H9 (cell line): ENCODE measurements at regions not wholly inside any gene's neighbourhood (a gene's known extent, or its start where the extent isn't known, plus 50 kb on each side); places are given as distances from the start of the nearest gene placed in this dataset.
"Not testable (repeated sequence)": the region's sequence is repeated elsewhere in the genome, so short reads cannot be mapped to it uniquely, and the experiment has no call there.

Source experiments
- DNase-seq: peaks from one replicate; pipeline ENCODE4 v3.0.0-alpha.2; 2017
- H2AFZ ChIP-seq: one replicate; pipeline ENCODE4 v1.6.1; 2013; ENCODE audit warnings: mild to moderate bottlenecking, low read length, control low read depth, moderate library complexity
- H2AK5ac ChIP-seq: 2 replicates; pipeline ENCODE4 v1.6.1; 2013; ENCODE audit warnings: low read length, control low read depth, mixed read lengths; ENCODE audit not compliant: insufficient read length
- H2BK120ac ChIP-seq: one replicate; pipeline ENCODE4 v1.6.1; 2013; ENCODE audit warnings: low read depth, mild to moderate bottlenecking, low read length, control low read depth, inconsistent platforms; ENCODE audit not compliant: poor library complexity, severe bottlenecking
- H2BK12ac ChIP-seq: 2 replicates; pipeline ENCODE4 v1.6.1; 2013; ENCODE audit warnings: low read length, control low read depth, mixed read lengths, low read depth; ENCODE audit not compliant: insufficient read length
- H2BK15ac ChIP-seq: 2 replicates; pipeline ENCODE4 v1.6.1; 2013; ENCODE audit warnings: low read depth, low read length, control low read depth
- H2BK20ac ChIP-seq: one replicate; pipeline ENCODE4 v1.6.1; 2013; ENCODE audit warnings: low read depth, mild to moderate bottlenecking, low read length, control low read depth, inconsistent platforms; ENCODE audit not compliant: poor library complexity, severe bottlenecking
- H2BK5ac ChIP-seq: 2 replicates; pipeline ENCODE4 v1.6.1; 2013; ENCODE audit warnings: low read length, control low read depth, mixed read lengths; ENCODE audit not compliant: insufficient read length
- H3K14ac ChIP-seq: 2 replicates; pipeline ENCODE4 v1.6.1; 2013; ENCODE audit warnings: low read length, control low read depth; ENCODE audit not compliant: insufficient read depth
- H3K18ac ChIP-seq: 2 replicates; pipeline ENCODE4 v1.6.1; 2013; ENCODE audit warnings: low read depth, mild to moderate bottlenecking, mixed read lengths, low read length, control low read depth; ENCODE audit not compliant: insufficient read length
- H3K23ac ChIP-seq: 2 replicates; pipeline ENCODE4 v1.6.1; 2013; ENCODE audit warnings: low read length, control low read depth, mixed read lengths, low read depth; ENCODE audit not compliant: insufficient read length
- H3K23me2 ChIP-seq: 2 replicates; pipeline ENCODE4 v1.6.1; 2013; ENCODE audit warnings: low read depth, mild to moderate bottlenecking, mixed read lengths, low read length, control low read depth; ENCODE audit not compliant: insufficient read length, poor library complexity, severe bottlenecking
- H3K27ac ChIP-seq: 2 replicates; pipeline ENCODE4 v1.5.1; 2013; ENCODE audit warnings: low read length, control low read depth, mixed read lengths, low read depth; ENCODE audit not compliant: insufficient read length
- H3K27me3 ChIP-seq: 2 replicates; pipeline ENCODE4 v1.6.1; 2013; ENCODE audit warnings: low read length, control low read depth, inconsistent platforms; ENCODE audit not compliant: insufficient read depth
- H3K4ac ChIP-seq: 2 replicates; pipeline ENCODE4 v1.6.1; 2013; ENCODE audit warnings: low read depth, mild to moderate bottlenecking, control low read depth, inconsistent platforms, low read length, moderate library complexity
- H3K4me1 ChIP-seq: 2 replicates; pipeline ENCODE4 v1.6.1; 2013; ENCODE audit warnings: low read length, control low read depth, inconsistent platforms; ENCODE audit not compliant: insufficient read depth
- H3K4me2 ChIP-seq: 2 replicates; pipeline ENCODE4 v1.6.1; 2013; ENCODE audit warnings: low read length, control low read depth, mixed read lengths; ENCODE audit not compliant: insufficient read length, insufficient read depth
- H3K56ac ChIP-seq: 2 replicates; pipeline ENCODE4 v1.6.1; 2013; ENCODE audit warnings: low read depth, mild to moderate bottlenecking, mixed read lengths, low read length, control low read depth; ENCODE audit not compliant: insufficient read length
- H3K79me1 ChIP-seq: 2 replicates; pipeline ENCODE4 v1.6.1; 2013; ENCODE audit warnings: low read depth, mild to moderate bottlenecking, moderate library complexity, low read length, control low read depth, inconsistent platforms; ENCODE audit not compliant: insufficient read depth, poor library complexity, severe bottlenecking
- H3K79me2 ChIP-seq: 2 replicates; pipeline ENCODE4 v1.6.1; 2013; ENCODE audit warnings: low read length, control low read depth, inconsistent platforms; ENCODE audit not compliant: insufficient read depth
- H3K9ac ChIP-seq: 2 replicates; pipeline ENCODE4 v1.6.1; 2013; ENCODE audit warnings: low read length, control low read depth, mixed read lengths; ENCODE audit not compliant: insufficient read length; ENCODE audit errors: extremely low read depth
- H3K9me3 ChIP-seq: one replicate; pipeline ENCODE4 v1.6.1; 2013; ENCODE audit warnings: low read depth, low read length, inconsistent platforms; ENCODE audit not compliant: control insufficient read depth
- H3T11ph ChIP-seq: one replicate; pipeline ENCODE4 v1.6.1; 2013; ENCODE audit warnings: mild to moderate bottlenecking, low read length, control low read depth, inconsistent platforms
- H4K20me1 ChIP-seq: one replicate; pipeline ENCODE4 v1.6.1; 2013; ENCODE audit not compliant: control insufficient read depth, insufficient read length, insufficient read depth
- H4K5ac ChIP-seq: 2 replicates; pipeline ENCODE4 v1.6.1; 2013; ENCODE audit warnings: low read depth, mild to moderate bottlenecking, mixed read lengths, low read length, control low read depth; ENCODE audit not compliant: insufficient read length
- H4K8ac ChIP-seq: replicated peaks from 2 replicates; pipeline ENCODE4 v1.6.1; 2013; ENCODE audit warnings: low read length, control low read depth, mixed read lengths, low read depth; ENCODE audit not compliant: insufficient read length
- H4K91ac ChIP-seq: 2 replicates; pipeline ENCODE4 v1.6.1; 2013; ENCODE audit warnings: low read depth, mild to moderate bottlenecking, moderate library complexity, mixed read lengths, low read length, control low read depth; ENCODE audit not compliant: insufficient read length
- H3K27ac Mint-ChIP-seq, 3 experiments: 2 replicates in 2 of 3; 3 replicates in 1 of 3; pipeline ENCODE4 v1.8.0; 2020 to 2021; ENCODE audit warnings: mixed read lengths in 3 of 3, mild to moderate bottlenecking in 1 of 3, moderate library complexity in 1 of 3
- H3K27me3 Mint-ChIP-seq: 2 replicates; pipeline ENCODE4 v1.8.0; 2021; ENCODE audit warnings: low read depth, mild to moderate bottlenecking, moderate library complexity, mixed read lengths
- H3K36me3 Mint-ChIP-seq, 3 experiments: 2 replicates in 2 of 3; 3 replicates in 1 of 3; pipeline ENCODE4 v1.8.0; 2020 to 2021; ENCODE audit warnings: low read depth in 3 of 3, mixed read lengths in 3 of 3; ENCODE audit not compliant: insufficient read depth in 1 of 3
- H3K4me1 Mint-ChIP-seq, 2 experiments: 2 replicates each; pipeline ENCODE4 v1.8.0; 2020; ENCODE audit warnings: mixed read lengths in 2 of 2
- H3K4me3 Mint-ChIP-seq, 2 experiments: 2 replicates in 1 of 2; 3 replicates in 1 of 2; pipeline ENCODE4 v1.8.0; 2020 to 2021; ENCODE audit warnings: mild to moderate bottlenecking in 2 of 2, mixed read lengths in 2 of 2, moderate library complexity in 1 of 2
- H3K9me3 Mint-ChIP-seq, 2 experiments: 2 replicates in 1 of 2; 3 replicates in 1 of 2; pipeline ENCODE4 v1.8.0; 2020; ENCODE audit warnings: mild to moderate bottlenecking in 2 of 2, mixed read lengths in 2 of 2, moderate library complexity in 1 of 2
- WGBS: extraction: QIAGEN DNeasy Blood & Tissue Kit; methylation state at CpG from one replicate; pipeline ENCODE4 v1.1.7; 2013; ENCODE audit warnings: missing lambda C conversion rate, low lambda C conversion rate, mixed read lengths; ENCODE audit not compliant: insufficient read length; ENCODE audit errors: extremely low coverage; 5-methylcytosine and 5-hydroxymethylcytosine counted together

DNA sequence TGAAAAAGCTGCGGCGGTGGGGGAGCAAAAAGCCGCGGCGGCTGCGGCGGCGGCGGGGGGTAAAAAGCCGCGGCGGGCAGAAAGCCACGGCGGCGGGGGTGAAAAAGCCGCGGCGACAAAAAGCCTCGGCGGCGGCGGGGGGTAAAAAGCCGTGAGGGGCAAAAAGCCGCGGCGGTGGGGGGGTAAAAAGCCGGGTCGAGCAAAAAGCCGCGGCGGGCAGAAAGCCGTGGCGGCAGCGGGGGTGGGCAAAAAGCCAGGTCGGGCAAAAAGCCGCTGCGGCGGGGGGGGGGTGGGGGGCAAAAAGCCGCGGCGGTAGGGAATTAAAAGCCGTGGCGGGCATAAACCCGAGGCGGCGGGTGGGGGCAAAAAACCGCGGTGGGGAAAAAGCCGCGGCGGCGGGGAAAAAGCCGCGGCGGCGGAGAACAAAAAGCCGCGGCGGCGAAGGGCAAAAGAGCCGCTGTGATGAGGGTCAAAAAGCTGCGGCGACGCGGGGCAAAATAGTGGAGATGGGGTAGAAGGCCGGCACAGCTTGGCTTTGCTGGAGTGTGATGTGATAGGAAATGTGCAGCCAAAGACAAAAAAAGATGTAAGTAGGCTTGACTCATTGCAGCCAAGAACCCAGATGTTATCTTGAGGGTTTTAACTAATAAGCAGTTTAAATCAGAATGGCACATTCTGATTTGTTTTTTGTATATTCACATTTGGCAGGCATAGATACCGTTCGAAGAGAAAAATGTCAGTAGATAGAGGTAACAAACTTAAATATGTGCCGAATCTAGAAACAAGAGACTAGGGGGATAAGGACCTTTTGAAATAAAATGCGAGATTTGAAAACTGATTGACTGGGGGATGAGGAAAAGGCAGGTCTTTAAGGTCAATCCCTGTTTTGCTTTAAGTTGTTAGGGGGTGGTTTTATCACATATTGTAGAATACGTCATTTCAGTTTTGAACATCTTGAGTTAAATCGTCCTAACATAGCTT is 509.9 kb downstream of the FOXD4L5 start:
- H3K4me1 Mint-ChIP-seq, H3K27ac Mint-ChIP-seq, H3K9ac ChIP-seq, H4K91ac ChIP-seq, H2AK5ac ChIP-seq, H2BK15ac ChIP-seq, H3K4me2 ChIP-seq, H3K23me2 ChIP-seq, H4K8ac ChIP-seq, H4K20me1 ChIP-seq, H3K4me1 ChIP-seq, H3K27me3 ChIP-seq, H3K79me1 ChIP-seq, H3K18ac ChIP-seq, H4K5ac ChIP-seq, H3K9me3 Mint-ChIP-seq, H3K27ac ChIP-seq, H3K23ac ChIP-seq, H3K56ac ChIP-seq, H2BK20ac ChIP-seq, H2BK120ac ChIP-seq, H3K79me2 ChIP-seq, H2BK12ac ChIP-seq, H2AFZ ChIP-seq, H3K9me3 ChIP-seq, H3K36me3 Mint-ChIP-seq, H3K4ac ChIP-seq, H2BK5ac ChIP-seq, H3K14ac ChIP-seq, H3T11ph ChIP-seq: not testable (repeated sequence)
- peak; percentile 25 for DNase-seq
- Mint-ChIP-seq H3K4me3 (peak overlapping the region; percentile 25 to 63; a peak in 3 of 5 replicates), H3K27me3 (peaks cover 40% of the 10 kb centered on the region)
- WGBS: no CpG with 5 or more reads among the region's 72 CpGs

DNA sequence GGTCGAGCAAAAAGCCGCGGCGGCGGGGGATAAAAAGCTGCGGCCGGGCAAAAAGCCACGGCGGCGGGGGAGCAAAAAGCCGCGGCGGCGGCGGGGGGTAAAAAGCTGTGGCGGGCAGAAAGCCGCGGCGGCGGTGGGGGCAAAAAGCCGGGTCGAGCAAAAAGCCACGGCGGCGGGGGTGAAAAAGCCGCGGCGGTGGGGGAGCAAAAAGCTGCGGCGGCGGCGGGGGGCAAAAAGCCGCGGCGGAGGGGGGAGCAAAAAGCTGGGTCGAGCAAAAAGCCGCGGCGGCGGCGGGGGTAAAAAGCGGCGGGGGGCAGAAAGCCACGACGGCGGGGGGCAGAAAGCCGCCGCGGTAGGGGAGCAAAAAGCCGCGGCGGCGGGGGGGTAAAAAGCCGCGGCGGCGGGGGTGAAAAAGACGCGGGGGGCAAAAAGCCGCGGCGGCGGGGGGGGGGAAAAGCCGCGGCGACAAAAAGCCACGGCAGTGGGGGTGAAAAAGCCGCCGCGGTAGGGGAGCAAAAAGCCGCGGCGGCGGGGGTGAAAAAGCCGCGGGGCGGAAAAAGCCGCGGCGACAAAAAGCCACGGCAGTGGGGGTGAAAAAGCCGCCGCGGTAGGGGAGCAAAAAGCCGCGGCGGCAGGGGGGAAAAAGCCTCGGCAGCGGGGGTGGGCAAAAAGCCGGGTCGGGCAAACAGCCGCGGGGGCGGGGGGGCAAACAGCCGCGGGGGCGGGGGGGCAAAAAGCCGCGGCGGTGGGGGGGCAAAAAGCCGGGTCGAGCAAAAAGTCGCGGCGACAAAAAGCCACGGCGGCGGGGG is 510.8 kb downstream of the FOXD4L5 start:
- not testable (repeated sequence) for H3K79me1 ChIP-seq, H3K23ac ChIP-seq, H4K91ac ChIP-seq, H3K4me1 ChIP-seq, H2BK20ac ChIP-seq, H2BK12ac ChIP-seq, H3K9ac ChIP-seq, H3K79me2 ChIP-seq, H3K9me3 Mint-ChIP-seq, H3T11ph ChIP-seq, H3K27ac Mint-ChIP-seq, H2AK5ac ChIP-seq, H3K4me2 ChIP-seq, H3K27ac ChIP-seq, H3K4me1 Mint-ChIP-seq, H3K4ac ChIP-seq, H2BK15ac ChIP-seq, H4K20me1 ChIP-seq, H2BK5ac ChIP-seq, H3K27me3 ChIP-seq, H3K36me3 Mint-ChIP-seq, H2BK120ac ChIP-seq, H4K8ac ChIP-seq, H3K9me3 ChIP-seq, H3K18ac ChIP-seq, H3K14ac ChIP-seq, H2AFZ ChIP-seq, H4K5ac ChIP-seq, H3K56ac ChIP-seq, H3K23me2 ChIP-seq
- Mint-ChIP-seq H3K4me3 (peak overlapping the region; percentile 15 to 57; a peak in 3 of 5 replicates), H3K27me3 (peaks cover 44% of the 10 kb centered on the region)
- no CpG with 5 or more reads among the region's 108 CpGs for WGBS
- DNase-seq: peak; percentile 20
